ACC112 (cell line): ENCODE measurements at regions not wholly inside any gene's neighbourhood (a gene's known extent, or its start where the extent isn't known, plus 50 kb on each side); places are given as distances from the start of the nearest gene placed in this dataset.
"Not testable (repeated sequence)": the region's sequence is repeated elsewhere in the genome, so short reads cannot be mapped to it uniquely, and the experiment has no call there.

Source experiments
- H2AFZ ChIP-seq: fragments of 200-600 bp; sonication (generic); one replicate; pipeline ENCODE4 v1.6.0; 2017; ENCODE audit warnings: antibody characterized with exemption, low read length; ENCODE audit not compliant: unreplicated experiment
- H3K27ac ChIP-seq: fragments of 200-600 bp; sonication (generic); 2 replicates; pipeline ENCODE4 v1.5.1; 2014; ENCODE audit warnings: low read depth, mild to moderate bottlenecking, antibody characterized with exemption, low read length, moderate library complexity
- H3K27me3 ChIP-seq: fragments of 200-600 bp; sonication (generic); 2 replicates; pipeline ENCODE4 v1.6.1; 2014; ENCODE audit warnings: mild to moderate bottlenecking, antibody characterized with exemption, low read length, moderate library complexity, mixed read lengths; ENCODE audit not compliant: insufficient read depth
- H3K36me3 ChIP-seq: fragments of 200-600 bp; sonication (generic); 2 replicates; pipeline ENCODE4 v1.6.1; 2016; ENCODE audit warnings: mild to moderate bottlenecking, antibody characterized with exemption, low read length, moderate library complexity, mixed read lengths; ENCODE audit not compliant: insufficient read depth
- H3K4me1 ChIP-seq: fragments of 200-600 bp; sonication (generic); one replicate; pipeline ENCODE4 v1.6.1; 2016; ENCODE audit warnings: low read length, mixed read lengths; ENCODE audit not compliant: insufficient read depth, unreplicated experiment, control insufficient read depth
- H3K4me3 ChIP-seq: fragments of 200-600 bp; sonication (generic); 2 replicates; pipeline ENCODE4 v1.5.1; 2014; ENCODE audit warnings: mild to moderate bottlenecking, low read depth, low read length
- H3K79me2 ChIP-seq: fragments of 200-600 bp; sonication (generic); one replicate; pipeline ENCODE4 v1.6.0; 2016; ENCODE audit warnings: low read length; ENCODE audit not compliant: control insufficient read depth, unreplicated experiment, insufficient read depth

DNA sequence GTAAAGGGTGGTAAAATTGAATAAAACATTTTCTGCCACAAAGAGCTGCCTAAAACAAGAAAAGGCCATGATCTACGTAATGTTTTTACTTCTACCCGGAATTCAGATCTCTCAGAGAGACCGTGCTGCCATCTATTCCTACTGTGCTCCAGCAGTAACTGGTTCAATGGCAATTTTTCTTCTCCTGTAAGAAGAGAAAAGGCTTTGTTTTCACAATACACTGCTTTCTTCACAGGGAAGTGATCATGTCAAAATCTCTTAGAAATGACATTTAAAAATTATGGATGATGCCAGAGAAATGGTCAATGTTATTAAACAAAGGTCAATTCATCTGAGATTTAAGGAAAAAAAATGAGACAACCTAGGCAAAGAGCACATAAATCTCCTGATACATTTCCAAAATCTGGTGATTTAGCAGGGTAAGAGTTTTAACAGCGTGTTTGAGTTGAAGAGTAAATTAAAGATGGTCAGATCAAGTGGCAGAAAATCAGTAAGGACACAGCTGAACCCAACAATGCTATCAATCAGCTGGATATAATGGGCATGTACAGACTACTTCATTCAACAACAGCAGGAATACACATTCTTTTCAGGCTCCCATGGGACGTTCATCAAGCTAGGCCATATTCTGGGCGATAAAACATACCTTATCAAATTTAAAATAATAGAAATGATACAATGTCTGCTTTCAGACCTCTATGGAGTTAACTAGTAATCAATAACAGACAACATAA is 523.1 kb downstream of the CHSY3 start:
- Histone ChIP-seq H3K79me2 (no peaks in the 10 kb centered on the region), H3K27ac (no peak overlapping the region), H3K27me3 (no peaks in the 10 kb centered on the region), H3K4me3 (no peak overlapping the region), H2AFZ (no peak overlapping the region), H3K4me1 (no peaks in the 10 kb centered on the region), H3K36me3 (no peaks in the 10 kb centered on the region)

DNA sequence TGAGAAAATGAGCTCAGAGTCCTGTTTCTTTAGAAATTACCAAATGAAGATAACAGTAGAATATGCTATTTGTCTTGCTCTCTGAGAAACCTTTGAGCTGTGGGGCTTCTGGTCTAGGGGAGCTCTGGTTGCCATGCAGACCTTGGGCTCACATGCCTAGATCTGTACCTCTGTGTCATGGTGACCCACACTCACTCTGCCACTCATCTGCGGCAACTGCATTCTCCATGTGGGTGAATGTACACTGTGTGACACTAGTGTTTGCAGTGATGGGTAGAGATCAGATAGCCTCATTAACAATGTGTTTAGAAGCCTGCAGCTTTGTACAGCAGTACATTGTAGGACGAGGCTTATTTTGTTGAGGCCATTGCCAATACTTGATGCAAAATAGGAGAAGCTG is 521.2 kb downstream of the CHSY3 start:
- no peaks in the 10 kb centered on the region for H3K4me1 ChIP-seq
- H3K79me2 ChIP-seq, result no peaks in the 10 kb centered on the region
- no peak overlapping the region for H2AFZ ChIP-seq
- H3K27ac ChIP-seq, result no peak overlapping the region
- no peaks in the 10 kb centered on the region for H3K36me3 ChIP-seq
- no peaks in the 10 kb centered on the region for H3K27me3 ChIP-seq
- H3K4me3 ChIP-seq, result no peak overlapping the region

DNA sequence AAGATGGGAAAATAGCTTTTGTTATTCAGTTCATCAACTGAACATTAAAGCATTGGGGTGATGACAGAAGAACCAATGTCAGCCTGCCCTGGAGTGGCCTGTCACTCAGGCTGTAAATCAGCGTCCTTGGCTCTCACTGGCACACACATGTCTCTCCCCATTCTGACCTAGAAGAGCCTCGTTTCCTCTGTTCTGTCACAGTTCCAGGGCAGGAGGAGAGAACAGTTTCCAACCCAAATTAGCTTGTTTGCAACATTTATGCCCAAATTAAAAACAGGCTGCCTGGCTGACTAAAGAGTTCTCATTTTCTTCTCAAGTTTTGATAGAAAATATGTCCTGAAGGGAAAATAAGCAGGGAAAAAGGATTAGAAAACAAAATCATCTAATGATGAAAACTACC is 520.1 kb downstream of the CHSY3 start:
- Histone ChIP-seq H3K36me3 (no peaks in the 10 kb centered on the region), H3K4me1 (no peaks in the 10 kb centered on the region), H2AFZ (no peak overlapping the region), H3K27me3 (no peaks in the 10 kb centered on the region), H3K27ac (no peak overlapping the region), H3K79me2 (no peaks in the 10 kb centered on the region), H3K4me3 (no peak overlapping the region)

DNA sequence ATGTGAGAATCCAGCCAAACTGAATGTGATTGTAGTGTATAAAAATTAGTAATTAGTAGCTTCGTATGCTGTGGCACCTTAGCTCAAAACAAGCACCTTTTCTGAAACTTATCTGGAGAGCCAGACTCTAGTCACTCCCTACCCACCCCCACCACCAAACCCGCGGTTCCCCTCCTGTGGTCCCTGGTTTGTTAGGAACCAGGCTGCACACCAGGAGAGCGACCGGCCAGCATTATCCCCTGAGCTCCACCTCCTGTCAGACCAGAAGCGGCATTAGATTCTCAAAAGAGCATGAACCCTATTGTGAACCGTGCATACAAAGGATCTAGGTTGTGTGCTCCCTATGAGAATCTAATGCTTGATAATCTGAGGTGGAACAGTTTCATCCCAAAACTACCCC is 498.6 kb downstream of the CHSY3 start:
- Histone ChIP-seq H3K27me3 (no peaks in the 10 kb centered on the region), H3K79me2 (no peaks in the 10 kb centered on the region), H3K4me1 (no peaks in the 10 kb centered on the region), H3K4me3 (no peak overlapping the region), H3K27ac (no peak overlapping the region), H2AFZ (no peak overlapping the region), H3K36me3 (no peaks in the 10 kb centered on the region)

DNA sequence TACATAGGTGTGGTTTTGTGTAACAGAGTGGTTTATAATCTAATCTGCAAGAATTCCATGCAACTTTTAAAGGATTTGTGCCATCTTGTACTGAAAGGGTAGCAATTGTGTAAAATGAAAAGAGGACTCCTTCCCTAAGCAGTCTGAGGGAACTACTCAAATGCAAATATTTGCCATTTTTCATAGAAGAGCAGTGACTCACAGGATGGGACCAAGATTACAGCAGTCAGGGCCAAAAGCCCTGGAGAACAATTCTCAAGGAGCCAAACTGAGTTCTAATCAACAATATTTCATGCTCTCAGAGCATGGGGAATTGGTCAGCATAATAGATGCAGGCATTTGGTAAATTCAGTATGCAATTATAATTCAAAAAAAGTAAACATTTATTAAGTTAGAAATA is 495.8 kb downstream of the CHSY3 start:
- Histone ChIP-seq H3K4me1 (no peaks in the 10 kb centered on the region), H3K27ac (no peak overlapping the region), H3K27me3 (no peaks in the 10 kb centered on the region), H3K79me2 (no peaks in the 10 kb centered on the region), H3K4me3 (no peak overlapping the region), H3K36me3 (no peaks in the 10 kb centered on the region), H2AFZ (no peak overlapping the region)

DNA sequence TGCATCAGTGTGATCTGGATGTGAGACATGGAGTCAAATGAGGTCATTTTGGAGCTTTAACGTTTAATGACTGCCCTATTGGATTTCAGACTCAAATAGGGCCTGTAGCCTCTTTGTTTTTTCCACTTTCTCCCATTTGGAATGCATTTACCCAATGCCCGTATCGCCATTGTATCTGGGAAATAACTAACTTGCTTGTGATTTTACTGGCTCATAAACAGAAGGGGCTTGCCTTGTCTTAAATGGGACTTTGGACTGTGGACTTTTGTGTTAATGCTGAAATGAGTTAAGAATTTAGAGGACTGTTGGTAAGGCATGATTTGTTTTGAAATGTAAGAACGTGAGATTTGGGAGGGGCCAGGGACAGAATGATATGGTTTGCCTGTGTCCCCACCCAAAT is 494.6 kb downstream of the CHSY3 start:
- Histone ChIP-seq H3K27ac (no peak overlapping the region), H3K4me1 (no peaks in the 10 kb centered on the region), H3K36me3 (no peaks in the 10 kb centered on the region), H3K27me3 (no peaks in the 10 kb centered on the region), H2AFZ (no peak overlapping the region), H3K79me2 (no peaks in the 10 kb centered on the region), H3K4me3 (no peak overlapping the region)

DNA sequence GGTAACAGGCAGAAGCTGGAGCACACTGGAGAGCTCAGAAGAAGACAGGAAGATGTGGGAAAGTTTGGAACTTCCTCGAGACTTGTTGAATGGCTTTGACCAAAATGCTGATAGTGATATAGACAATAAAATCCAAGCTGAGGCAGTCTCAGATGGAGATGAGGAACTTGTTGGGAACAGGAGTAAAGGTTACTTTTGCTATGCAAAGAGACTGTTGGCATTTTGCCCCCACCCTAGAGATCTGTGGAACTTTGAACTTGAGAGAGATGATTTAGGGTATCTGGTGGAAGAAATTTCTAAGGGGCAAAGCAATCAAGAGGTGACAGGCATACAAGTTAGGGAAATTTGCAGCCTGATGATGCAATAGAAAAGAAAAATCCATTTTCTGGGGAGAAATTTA is 493.5 kb downstream of the CHSY3 start:
- H3K27me3 ChIP-seq, H3K36me3 ChIP-seq, H3K4me3 ChIP-seq, H3K4me1 ChIP-seq, H3K79me2 ChIP-seq, H3K27ac ChIP-seq, H2AFZ ChIP-seq: not testable (repeated sequence)

DNA sequence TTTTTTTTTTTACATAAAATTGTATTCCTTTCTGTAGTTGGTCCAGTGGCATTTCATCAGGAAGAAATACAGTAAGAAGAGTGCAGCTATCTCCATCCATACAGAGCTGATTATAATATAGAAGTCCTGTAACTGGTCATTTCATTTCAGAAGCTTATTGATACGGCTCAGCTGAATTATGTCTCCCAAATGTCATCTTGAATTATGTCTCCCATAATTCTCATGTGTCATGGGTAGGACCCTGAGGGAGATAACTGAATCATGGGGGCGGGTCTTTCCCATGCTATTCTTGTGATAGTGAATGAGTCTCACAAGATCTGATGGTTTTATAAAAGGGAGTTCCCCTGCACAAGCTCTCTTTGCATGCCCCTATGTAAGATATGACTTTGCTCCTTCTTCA is 492.9 kb downstream of the CHSY3 start:
- Histone ChIP-seq H3K27me3 (no peaks in the 10 kb centered on the region), H3K27ac (no peak overlapping the region), H3K4me1 (no peaks in the 10 kb centered on the region), H3K79me2 (no peaks in the 10 kb centered on the region), H2AFZ (no peak overlapping the region), H3K4me3 (no peak overlapping the region), H3K36me3 (no peaks in the 10 kb centered on the region)

DNA sequence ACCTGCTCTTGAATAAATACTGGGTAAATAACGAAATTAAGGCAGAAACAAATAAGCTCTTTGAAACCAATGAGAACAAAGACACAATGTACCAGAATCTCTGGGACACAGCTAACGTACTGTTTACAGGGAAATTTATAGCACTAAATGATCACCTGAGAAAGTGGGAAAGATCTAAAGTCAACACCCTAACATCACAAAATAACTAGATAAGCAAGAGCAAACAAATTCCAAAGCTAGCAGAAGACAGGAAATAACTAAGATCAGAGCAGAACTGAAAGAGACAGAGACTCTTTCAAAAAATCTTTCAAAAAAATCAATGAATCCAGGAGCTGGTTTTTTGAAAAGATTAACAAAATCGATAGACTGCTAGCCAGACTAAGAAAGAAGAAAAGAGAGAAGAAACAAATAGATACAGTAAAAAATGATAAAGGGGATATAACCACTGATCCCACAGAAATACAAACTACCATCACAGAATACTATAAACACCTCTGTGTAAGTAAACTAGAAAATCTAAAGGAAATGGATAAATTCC is 487.5 kb downstream of the CHSY3 start:
- H3K27ac ChIP-seq, H2AFZ ChIP-seq, H3K27me3 ChIP-seq, H3K36me3 ChIP-seq, H3K4me3 ChIP-seq, H3K4me1 ChIP-seq, H3K79me2 ChIP-seq: not testable (repeated sequence)

DNA sequence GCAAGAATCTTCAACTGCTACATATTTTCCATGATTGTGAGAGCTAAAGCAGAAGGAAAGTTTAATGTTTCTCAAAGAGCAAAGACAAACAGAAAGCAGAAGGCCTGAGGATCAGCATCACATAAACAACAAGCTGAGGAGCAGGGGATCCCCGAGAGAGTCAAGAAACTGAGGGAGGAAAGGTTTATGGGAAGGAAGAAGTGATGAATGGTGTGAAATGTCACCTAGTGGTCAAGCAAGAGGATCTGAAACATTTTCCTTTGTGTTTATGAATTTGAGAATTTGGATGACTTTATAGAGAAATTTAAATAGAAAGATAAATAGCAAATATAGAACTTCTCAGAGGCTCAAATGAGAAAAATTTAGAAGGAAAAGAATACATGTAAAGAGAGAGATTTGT is 481.9 kb downstream of the CHSY3 start:
- H3K36me3 ChIP-seq, result no peaks in the 10 kb centered on the region
- H3K4me3 ChIP-seq, result no peak overlapping the region
- no peak overlapping the region for H2AFZ ChIP-seq
- H3K27ac ChIP-seq, result no peak overlapping the region
- H3K27me3 ChIP-seq, result no peaks in the 10 kb centered on the region
- H3K79me2 ChIP-seq, result no peaks in the 10 kb centered on the region
- H3K4me1 ChIP-seq, result no peaks in the 10 kb centered on the region

DNA sequence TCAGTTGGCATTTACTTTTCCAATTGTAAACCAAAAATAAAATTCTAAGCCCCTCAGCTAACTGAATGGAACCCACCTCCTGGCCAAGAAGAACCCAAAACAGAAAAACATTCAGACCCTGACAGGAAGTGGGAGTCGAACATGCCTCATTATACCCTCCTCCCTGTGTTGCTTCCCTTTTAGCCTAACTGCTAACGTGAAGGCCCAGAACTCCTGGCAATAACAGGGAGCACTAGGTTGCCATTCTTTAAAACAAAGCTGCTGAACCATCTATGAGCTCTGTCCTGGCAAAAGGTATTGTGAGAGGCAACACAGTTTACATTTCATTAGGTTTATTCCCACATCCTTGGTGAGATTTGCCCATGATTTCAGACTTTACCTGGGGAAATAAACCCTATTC is 481.4 kb downstream of the CHSY3 start:
- no peaks in the 10 kb centered on the region for H3K79me2 ChIP-seq
- no peaks in the 10 kb centered on the region for H3K27me3 ChIP-seq
- H3K4me1 ChIP-seq, result no peaks in the 10 kb centered on the region
- H3K4me3 ChIP-seq, result no peak overlapping the region
- no peak overlapping the region for H2AFZ ChIP-seq
- H3K27ac ChIP-seq, result no peak overlapping the region
- no peaks in the 10 kb centered on the region for H3K36me3 ChIP-seq
